ENCODE measurements at regions not wholly inside any gene's neighbourhood (a gene's known extent, or its start where the extent isn't known, plus 50 kb on each side); places are given as distances from the start of the nearest gene placed in this dataset.
"Not testable (repeated sequence)": the region's sequence is repeated elsewhere in the genome, so short reads cannot be mapped to it uniquely, and the experiment has no call there.

- no peak for DNase-seq (ENCODE audit: low read depth in 2 of 2)
Measured at GRCh38 chr2:234193977-234194563, 143.6 kb downstream of the SPP2 start.

- no peak for DNase-seq (ENCODE audit: low read depth in 2 of 2)
Measured at GRCh38 chr2:234191819-234192407, 141.4 kb downstream of the SPP2 start.

GRCh38 chr2:234189786-234190300, 139.3 kb downstream of the SPP2 start:
- no peak for DNase-seq (ENCODE audit: low read depth in 2 of 2)

- DNase-seq (ENCODE audit: low read depth in 2 of 2) = no peak
Measured at GRCh38 chr2:234189230-234189629, 138.7 kb downstream of the SPP2 start.

- DNase-seq (ENCODE audit: low read depth in 2 of 2) = no peak
Measured at GRCh38 chr2:234187646-234188174, 137.2 kb downstream of the SPP2 start.

- DNase-seq (ENCODE audit: low read depth in 2 of 2) = no peak
Measured at GRCh38 chr2:234181121-234181520, 130.6 kb downstream of the SPP2 start.

- DNase-seq (ENCODE audit: low read depth in 2 of 2) = no peak
Measured at GRCh38 chr2:234179031-234179363, 128.5 kb downstream of the SPP2 start.

- no peak for DNase-seq (ENCODE audit: low read depth in 2 of 2)
Measured at GRCh38 chr2:234178330-234179030, 128.0 kb downstream of the SPP2 start.

- no peak for DNase-seq (ENCODE audit: low read depth in 2 of 2)
Measured at GRCh38 chr2:234175649-234176048, 125.1 kb downstream of the SPP2 start.

GRCh38 chr2:234174742-234175141, 124.2 kb downstream of the SPP2 start:
- DNase-seq (ENCODE audit: low read depth in 2 of 2) = no peak

GRCh38 chr2:234172532-234172931, 122.0 kb downstream of the SPP2 start:
- no peak for DNase-seq (ENCODE audit: low read depth in 2 of 2)

- DNase-seq (ENCODE audit: low read depth in 2 of 2) = no peak
Measured at GRCh38 chr2:234172066-234172465, 121.6 kb downstream of the SPP2 start.

GRCh38 chr2:234171666-234172065, 121.2 kb downstream of the SPP2 start:
- DNase-seq (ENCODE audit: low read depth in 2 of 2) = no peak

- DNase-seq (ENCODE audit: low read depth in 2 of 2) = no peak
Measured at GRCh38 chr2:234169674-234170073, 119.2 kb downstream of the SPP2 start.

- not testable (repeated sequence) for DNase-seq (ENCODE audit: low read depth in 2 of 2)
Measured at GRCh38 chr2:234168605-234169570, 118.4 kb downstream of the SPP2 start.

- DNase-seq (ENCODE audit: low read depth in 2 of 2) = no peak
Measured at GRCh38 chr2:234166531-234166930, 116.0 kb downstream of the SPP2 start.

- DNase-seq (ENCODE audit: low read depth in 2 of 2) = no peak
Measured at GRCh38 chr2:234165421-234165820, 114.9 kb downstream of the SPP2 start.

GRCh38 chr2:234164493-234165413, 114.3 kb downstream of the SPP2 start:
- DNase-seq (ENCODE audit: low read depth in 2 of 2) = peak; percentile 20 to 27

GRCh38 chr2:234163510-234164045, 113.1 kb downstream of the SPP2 start:
- no peak for DNase-seq (ENCODE audit: low read depth in 2 of 2)

GRCh38 chr2:234162861-234163260, 112.4 kb downstream of the SPP2 start:
- no peak for DNase-seq (ENCODE audit: low read depth in 2 of 2)
